D721Med (cell line): ENCODE measurements at regions not wholly inside any gene's neighbourhood (a gene's known extent, or its start where the extent isn't known, plus 50 kb on each side); places are given as distances from the start of the nearest gene placed in this dataset.

Experiments
- DNase-seq: peaks from one replicate; pipeline ENCODE4 v3.0.0; 2011; ENCODE audit warnings: low spot score; ENCODE audit not compliant: insufficient read length
- FAIRE-seq: peaks from 2 replicates; lab custom pipeline; 2011; peaks lifted over from hg19 to GRCh38; lab: Jason Lieb, UNC
- TF ChIP-seq, protein P1 (sequence below): IDR thresholded peaks from 2 replicates; pipeline ENCODE4 v1.5.1; 2012; ENCODE audit warnings: mild to moderate bottlenecking, control low read depth; ENCODE audit not compliant: insufficient read depth; ENCODE audit errors: missing control alignments

DNA sequence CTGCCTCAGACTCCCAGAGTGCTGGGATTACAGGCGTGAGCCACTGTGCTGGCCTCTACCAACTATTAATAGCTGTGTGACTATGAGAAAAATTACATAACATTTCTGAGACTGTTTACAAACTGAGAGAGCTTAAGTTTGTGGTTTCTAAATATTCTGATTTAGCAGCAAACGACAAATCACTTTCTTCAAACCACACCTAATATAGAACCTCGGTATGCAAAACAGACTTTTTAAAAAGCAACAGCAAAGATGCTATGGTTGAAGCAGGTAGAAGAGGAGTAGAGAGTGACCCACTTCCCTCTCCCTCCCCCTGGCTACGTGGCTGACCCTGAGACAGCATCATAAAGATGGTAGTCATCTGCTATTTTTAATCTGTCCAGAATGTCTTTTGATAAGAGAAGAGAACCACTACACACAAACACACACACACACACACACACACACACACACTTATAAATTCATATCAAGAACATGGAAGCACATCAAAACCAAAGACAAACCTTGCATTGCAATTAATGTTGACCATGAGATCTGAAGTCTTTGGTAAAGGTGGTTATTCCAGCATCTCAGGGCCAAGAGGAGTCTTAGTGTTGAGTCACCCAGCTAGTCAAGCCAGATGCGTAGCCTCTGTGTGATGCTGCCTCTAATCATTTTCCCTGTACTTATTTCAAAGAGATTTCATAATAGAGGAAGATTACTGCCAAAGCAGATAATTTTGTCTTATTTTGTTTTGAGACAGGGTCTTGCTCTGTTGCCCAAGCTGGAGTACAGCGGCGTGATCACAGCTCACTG, 58.1 kb upstream of the TMEM215 start:
- TF ChIP-seq, protein P1, sequence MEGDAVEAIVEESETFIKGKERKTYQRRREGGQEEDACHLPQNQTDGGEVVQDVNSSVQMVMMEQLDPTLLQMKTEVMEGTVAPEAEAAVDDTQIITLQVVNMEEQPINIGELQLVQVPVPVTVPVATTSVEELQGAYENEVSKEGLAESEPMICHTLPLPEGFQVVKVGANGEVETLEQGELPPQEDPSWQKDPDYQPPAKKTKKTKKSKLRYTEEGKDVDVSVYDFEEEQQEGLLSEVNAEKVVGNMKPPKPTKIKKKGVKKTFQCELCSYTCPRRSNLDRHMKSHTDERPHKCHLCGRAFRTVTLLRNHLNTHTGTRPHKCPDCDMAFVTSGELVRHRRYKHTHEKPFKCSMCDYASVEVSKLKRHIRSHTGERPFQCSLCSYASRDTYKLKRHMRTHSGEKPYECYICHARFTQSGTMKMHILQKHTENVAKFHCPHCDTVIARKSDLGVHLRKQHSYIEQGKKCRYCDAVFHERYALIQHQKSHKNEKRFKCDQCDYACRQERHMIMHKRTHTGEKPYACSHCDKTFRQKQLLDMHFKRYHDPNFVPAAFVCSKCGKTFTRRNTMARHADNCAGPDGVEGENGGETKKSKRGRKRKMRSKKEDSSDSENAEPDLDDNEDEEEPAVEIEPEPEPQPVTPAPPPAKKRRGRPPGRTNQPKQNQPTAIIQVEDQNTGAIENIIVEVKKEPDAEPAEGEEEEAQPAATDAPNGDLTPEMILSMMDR: no peak
- DNase-seq (no peak), FAIRE-seq (no peak)

DNA sequence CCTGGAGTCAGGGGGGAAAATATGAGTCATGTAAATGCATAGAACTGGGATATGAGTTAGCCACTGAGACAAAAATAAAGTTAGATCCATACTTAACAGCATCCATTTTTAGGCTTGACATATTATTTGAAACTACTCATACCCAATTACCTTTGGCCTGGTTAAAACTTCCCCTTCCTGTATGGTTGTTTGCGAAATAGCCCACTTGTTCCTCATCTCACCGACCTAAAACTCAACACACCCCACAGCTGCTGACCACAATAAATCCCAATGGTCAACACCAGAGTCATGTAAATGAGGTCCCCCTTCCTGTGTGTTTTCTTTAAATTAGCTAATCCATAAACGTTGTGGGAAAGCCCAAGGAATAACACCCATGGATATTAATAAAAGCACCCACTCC, 55.2 kb upstream of the TMEM215 start:
- TF ChIP-seq, protein P1: no peak
- FAIRE-seq (no peak), DNase-seq (no peak)
